ENCODE measurements at regions not wholly inside any gene's neighbourhood (a gene's known extent, or its start where the extent isn't known, plus 50 kb on each side); places are given as distances from the start of the nearest gene placed in this dataset.

DNA sequence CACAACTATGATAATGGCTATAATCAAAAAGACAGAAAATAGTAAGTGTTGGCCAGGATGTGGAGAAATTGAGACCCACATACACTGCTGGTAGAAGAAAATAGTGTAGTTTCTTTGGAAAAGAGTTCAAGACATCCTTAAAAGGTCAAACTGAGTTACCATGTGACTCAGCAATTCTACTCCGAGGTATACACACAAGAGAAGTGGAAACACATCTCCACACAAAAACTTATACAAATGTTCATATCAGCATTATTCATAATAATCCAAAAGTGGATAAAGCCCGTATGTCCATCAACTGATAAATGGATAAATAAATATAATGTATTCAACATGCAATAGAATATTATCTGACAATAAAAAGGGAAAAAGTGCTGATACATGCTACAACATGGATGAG, 532.2 kb downstream of the NR2F1-AS1 start:
- DNase-seq: no peak

DNA sequence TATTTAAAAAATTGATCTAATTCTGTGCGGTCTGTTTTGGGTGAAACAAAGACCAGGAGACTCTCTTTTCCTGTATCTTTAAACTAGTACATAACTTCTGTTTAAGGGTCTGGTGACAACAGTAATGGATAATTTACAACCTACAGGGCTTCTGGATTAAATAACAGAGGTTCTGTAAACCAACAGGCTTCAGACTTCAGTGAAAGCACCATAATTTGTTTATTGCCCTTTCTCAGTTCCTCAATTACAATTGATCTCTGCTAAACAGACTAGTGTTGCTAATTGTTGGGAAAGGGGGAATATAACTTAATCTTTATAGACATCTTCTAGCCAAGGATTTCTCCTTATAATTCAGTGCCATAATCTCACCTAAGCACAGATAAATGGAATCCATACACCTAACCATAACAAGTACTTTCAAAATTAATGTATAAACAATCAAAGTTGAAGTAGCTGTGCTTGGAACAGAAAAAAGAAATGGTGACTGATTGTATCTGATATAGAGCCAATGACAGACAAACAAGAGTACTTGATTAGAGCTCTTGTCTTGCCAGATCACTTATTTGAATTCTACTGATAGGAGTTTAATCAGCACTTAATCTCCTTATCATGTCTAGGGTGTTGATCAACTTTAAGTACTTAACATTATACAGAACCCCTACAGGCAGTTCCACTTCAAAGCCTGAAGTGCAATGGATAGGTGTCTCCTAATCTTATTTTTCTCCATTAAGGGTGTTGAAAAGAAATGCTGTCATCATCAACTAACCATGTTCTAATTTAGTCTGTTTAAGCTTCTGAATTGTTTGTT, 536.0 kb downstream of the NR2F1-AS1 start:
- DNase-seq: no peak

DNA sequence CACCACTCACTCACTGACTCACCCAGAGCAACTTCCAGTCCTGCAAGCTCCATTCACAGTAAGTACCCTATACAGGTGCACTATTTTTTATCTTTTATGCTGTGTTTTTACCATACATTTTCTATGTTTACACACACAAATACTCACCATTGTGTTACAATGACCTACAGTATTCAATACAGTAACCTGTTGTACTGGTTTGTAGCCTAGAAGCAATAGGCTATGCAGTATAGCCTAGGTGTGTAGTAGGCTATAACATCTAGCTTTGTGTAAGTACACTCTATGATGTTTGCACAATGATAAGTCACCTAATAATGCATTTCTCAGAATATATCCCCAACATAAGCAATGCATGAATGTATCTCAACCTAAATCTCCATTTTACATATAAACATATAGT, 541.1 kb downstream of the NR2F1-AS1 start:
- DNase-seq: no peak

DNA sequence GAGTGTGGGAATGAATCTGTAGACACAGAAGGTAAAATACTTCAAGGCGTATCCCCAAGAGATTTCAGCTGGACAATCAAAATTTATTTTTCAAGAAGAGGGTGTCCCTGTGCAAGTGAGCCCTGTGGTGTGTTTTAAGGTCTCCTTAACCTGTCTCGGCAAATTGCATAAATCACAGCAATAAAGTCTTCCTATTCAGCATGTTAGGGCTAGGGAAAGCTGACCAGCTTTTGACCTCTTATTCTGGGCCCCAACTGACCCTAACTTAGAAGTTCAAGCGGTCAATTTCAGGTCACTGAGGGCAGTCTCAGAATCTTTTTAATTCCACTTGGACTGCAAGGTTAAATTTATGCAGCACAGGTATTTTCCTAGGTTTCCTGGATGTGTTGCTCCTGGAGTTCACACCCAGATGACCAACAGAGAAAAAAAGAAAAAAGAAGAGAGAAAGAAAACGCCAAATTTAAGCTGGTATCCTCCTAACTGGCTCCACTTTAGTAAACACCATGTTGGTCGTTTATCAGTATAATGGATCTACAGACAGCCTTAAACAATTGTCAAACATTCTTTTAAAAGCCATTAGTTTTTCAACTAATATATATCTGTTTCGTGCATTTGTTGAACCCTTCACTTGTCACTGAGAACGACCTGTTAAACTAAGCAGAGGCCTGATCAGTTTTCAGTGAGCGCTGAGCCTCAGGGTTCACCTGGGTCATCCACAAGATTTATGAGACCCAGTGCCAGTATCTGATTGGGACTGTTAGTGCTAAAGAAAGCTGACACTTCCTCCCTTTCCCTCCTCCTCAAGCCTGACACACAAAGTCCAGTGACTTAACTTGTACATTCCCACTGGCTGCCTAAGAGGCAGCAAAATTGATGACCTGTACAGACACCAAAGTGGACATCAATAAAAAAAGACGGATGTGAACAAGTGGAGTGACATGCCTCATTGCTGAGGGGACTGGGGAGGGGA, 546.1 kb downstream of the NR2F1-AS1 start:
- DNase-seq: no peak

DNA sequence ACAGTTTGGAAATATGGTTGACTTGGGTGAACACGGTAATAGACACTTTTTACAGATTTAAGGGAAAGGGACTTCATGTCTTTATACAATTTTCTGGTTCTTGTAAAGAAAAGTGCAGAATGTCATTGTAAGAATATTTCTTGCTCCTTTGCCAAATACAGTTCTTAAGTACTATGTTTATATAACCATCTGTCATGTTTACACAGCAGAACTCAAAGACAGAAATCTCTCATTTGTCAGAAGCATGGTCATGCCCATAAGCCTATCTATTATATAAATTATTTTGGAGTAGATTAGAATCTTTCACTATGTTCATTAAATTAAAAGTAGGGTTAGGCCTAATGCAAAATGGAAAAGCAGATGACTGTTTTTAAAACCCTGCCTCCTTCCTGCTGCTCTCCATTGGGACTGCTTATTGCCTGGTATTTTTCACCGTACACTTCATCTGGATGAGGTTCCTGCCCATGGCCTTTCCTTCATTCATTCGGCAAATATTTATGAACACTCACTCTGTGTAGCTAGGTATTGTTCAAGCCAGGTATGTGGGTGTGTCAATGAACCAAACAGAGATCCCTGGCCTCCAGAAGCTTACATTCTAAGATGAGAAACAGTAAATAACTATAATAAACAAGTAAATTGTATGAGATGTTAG, 558.1 kb downstream of the NR2F1-AS1 start:
- DNase-seq: no peak

DNA sequence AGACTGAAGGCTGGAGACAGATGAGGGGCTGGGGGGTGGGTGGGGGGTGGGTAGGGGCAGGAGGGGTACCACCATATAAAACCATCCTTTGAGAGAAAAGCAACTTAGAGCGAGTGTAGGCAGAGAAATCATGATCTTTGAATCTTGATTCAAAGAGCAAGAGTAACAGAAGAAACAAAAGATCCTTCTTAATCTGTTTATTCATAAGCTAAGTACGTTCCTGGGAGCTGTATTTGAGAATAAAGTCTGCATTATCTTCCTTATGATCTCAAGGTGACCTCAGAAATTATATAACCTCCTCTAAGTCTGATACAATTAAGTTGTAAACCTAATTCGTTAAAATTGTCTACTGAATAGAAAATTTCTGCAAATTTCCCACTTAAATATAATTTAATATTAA, 558.8 kb downstream of the NR2F1-AS1 start:
- DNase-seq: no peak

DNA sequence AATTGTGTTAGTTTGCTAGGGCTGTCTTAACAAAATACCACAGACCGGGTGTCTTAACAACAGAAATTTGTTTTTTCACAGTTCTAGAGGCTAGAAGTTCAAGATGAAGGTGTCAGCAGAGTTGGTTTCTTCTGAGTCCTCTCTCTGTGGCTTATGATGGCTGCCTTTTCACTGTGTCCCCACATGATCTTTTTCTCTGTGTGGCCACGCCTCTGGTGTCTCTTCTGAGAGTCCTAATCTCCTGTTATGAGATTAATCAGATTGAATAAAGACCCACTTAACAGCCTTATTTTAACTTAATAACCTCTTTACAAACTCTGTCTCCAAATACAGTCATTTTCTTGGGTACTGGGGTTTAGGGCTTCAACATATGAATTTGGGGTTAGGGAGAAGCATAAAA, 561.1 kb downstream of the NR2F1-AS1 start:
- DNase-seq: no peak

DNA sequence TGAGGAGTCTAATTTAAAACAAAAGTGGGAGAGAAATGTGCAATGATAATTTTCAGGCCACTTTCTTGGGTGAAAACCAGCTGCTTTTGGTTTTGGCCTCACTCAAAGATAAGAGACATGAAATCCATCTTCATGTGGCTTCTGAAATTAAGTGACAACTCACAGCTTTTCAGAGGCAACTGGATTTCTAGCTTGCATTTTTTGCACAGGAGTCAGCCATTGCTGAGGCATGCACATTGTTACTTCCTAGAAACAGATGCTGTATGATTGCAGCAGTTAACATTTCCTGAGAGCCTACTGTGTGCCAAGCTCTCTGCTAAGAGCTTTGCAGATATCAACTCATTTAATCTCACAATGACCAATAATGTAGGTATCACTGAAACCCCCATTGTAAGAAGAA, 562.6 kb downstream of the NR2F1-AS1 start:
- DNase-seq: no peak

DNA sequence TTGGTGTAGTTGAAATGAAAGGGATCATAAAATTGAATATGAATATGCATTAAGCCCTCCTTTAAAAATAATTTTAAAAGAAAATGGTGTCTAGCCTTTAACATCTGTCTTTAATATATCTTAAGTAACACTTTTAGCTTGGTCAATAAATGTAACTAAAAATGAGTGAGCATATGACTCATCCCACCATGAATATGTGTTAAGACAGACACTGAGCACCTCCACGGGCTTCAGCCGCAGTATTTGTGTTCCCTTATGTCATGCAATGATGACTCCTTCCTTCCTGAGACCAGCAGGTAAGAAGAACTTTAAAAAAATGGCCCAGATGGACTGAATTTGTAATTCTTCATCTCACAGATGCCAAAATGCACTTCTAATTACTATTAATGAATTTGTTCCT, 563.2 kb downstream of the NR2F1-AS1 start:
- DNase-seq: no peak

DNA sequence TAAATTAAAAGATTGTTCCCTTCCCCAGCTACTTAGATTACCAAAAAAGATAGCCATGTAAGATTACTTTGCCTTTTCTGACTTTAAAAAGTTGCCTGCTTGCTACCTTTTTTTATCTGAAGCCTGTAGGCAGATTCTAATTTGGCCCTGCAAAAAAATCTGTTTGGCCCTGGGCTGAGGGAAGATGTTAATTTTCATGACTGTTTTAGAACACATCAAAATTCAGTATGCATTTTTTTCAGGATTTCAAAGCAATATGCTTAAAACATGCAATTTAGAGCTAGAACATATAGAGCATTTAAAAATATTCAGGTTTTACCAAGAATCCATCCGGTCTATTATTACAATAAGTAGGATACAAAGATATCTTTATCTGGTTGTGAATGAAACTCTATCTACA, 563.6 kb downstream of the NR2F1-AS1 start:
- DNase-seq: no peak

DNA sequence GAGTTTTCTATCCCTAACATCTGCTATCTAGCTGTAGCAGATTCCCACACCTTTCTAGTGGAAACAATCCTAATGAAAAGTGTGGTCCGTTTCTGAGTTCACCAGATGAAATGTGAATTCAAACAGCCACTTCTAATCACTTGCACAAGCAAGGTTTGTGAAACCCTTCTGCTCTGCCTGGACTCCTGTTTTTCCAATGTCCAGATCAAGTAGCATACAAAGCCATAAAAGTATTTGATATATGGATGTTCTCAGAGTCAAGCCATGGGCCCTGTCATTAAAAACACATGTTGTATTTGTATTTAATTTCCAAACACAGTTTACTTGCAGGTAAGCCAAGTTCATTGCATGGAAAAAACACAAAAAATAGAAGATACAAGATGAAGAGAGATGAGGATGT, 570.4 kb downstream of the NR2F1-AS1 start:
- no peak for DNase-seq

DNA sequence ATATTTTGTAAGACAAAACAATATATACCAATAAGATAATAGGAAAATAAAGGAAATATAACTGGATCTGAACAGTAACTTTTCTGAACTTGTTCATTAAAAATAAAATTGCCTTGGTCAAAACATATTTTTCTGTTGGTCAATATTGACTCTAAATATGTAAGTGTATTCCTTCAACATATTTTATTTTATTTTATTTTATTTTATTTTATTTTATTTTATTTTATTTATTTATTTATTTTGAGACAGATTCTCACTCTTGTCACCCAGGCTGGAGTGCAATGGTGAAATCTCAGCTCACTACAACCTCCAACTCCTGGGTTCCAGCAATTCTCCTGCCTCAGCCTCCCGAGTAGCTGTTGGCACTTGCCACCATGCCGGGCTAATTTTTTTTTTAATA, 571.0 kb downstream of the NR2F1-AS1 start:
- DNase-seq: no peak

DNA sequence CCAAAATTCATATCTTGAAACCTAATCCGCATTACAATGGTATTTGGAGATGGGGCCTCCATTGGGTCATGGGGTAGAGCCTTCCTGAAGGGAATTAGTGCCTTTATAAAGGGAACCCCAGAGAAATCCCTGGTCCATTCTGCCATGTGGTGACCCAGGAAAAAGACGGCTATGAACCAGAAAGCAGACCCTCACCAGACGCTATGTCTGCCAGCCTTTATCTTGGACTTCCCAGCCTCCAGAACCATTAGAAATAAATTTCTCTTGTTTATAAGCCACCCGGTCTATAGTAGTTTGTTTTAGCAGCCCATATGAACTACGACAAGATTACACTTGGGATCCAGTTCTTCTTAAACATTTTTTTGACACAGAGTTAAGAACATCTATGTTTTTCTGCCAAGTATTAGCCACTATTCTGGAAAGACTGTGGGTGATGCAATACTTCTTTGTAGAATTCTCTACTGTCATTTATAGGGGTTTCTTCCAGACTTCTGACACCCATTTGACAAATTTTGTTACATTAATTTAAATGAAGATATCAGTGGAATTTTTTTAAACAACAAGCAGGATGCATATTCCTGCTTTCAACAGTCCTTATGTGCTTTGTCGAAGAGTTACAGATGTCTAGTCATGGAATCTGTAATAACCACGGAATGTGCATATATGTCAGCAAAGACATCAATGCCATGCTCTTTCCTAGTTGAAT, 572.4 kb downstream of the NR2F1-AS1 start:
- DNase-seq: no peak

DNA sequence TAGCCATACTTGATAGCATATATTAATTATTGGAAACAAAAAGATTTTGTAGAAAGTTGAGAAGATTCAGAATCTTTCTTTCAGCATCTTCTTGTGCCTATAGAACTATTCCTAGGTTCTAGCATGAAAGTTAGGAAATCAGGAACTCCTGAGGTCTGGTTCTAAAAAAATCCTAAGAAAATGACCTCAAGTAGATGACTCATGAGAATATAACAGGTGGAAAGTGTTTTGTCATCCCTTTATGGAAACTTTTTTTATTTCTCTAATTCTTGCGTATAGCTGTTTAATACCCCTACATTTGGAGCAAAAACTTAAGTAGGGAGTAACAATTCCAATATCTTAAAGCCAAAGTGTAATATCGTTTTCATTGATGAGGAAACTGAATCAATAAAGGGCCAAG, 574.1 kb downstream of the NR2F1-AS1 start:
- no peak for DNase-seq

DNA sequence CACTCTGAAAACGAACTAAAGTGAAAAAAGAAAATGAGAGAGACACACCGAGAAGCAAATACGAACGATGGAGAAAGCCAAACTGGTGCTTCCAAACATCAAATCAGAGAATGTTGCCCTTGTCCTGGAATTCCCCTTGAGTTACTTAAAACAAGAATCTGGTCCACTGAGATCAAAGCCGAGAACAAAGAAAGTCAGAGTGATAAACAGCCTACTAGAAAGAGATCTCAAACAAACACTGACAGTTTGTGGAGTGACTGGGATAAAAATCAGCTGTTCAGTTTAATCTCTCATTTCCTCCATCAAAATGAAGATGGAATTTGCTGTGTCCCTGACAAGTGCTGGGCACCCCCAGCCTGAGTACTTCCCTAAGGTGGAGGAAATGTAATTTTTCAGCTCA, 582.6 kb downstream of the NR2F1-AS1 start:
- no peak for DNase-seq

DNA sequence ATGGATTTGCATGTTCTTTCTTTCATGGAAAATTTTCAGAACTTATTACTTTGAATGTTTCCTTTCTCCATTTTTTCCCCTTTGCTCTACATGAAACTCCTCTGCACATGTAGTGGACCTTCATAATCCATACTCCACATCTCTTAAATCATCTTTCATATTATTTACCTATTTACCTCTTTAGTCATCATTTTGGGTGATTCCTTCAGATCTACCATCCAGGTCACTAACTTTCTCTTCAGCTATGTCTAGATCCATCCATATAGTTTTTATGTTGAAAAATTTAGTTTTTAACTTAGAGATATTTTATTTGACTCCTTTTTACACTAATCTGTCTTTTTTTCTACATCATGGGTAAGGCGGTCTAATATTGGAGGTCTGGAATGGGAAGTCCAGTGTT, 586.6 kb downstream of the NR2F1-AS1 start:
- DNase-seq: no peak

DNA sequence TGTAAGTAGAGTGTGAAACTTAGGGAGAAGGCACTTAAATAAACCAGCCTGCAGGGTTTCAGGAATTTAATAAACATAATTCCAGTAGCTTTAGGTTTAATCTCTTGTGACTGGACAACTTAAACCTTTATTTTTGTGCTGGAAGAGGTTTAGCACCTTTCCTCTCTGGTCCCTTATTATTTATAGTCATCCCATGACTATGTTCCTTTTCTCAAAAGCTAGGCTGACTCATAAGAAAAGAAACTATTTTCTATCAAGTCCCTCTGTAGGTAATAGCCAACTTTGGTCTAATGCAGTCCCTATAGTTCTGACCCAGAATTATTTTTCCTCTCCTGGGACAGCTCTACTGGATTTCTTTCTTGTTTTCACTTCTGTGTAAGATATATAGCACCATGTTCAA, 588.9 kb downstream of the NR2F1-AS1 start:
- no peak for DNase-seq

DNA sequence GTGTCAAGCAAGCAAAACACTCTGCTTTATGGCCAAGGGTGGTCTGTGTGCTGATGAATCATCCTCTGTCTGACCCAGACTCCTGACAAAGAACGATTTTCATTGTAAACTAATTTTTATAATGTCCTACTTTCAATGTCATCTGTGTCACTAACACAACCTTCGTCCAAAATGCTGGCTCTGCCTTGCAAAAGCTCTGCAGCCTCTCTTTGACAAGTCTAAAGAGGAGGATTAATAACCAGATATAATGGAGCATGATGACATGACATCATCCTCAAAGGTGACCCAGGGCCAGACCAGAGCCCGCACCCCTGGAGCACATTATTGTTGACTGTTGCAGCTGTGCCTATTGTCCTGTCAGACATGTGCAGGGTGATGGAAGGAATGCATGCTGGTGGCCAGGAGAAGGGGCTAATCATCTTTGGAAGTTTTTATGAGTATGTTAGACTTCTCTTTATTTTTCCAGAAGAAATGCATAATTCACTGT, 589.4 kb downstream of the NR2F1-AS1 start:
- no peak for DNase-seq

DNA sequence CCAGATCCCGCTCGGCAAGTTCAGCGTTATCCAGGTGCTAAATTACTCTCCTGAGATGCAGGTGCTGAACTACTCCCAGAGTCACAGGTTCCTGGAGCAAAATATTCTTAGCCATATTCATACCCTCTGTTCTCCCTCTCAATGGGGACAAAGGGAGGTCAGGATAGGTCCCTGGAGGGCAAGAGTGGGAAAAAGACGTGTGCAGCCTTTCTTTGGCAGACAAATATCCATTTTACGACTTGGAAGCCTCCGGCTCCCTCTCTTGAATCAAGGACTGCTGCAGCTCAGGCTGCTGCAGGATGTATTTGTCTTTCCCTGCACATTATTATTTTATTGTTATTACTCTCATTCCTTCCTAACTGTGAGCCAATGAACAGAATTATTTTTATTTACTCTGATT, 590.2 kb downstream of the NR2F1-AS1 start:
- no peak for DNase-seq

DNA sequence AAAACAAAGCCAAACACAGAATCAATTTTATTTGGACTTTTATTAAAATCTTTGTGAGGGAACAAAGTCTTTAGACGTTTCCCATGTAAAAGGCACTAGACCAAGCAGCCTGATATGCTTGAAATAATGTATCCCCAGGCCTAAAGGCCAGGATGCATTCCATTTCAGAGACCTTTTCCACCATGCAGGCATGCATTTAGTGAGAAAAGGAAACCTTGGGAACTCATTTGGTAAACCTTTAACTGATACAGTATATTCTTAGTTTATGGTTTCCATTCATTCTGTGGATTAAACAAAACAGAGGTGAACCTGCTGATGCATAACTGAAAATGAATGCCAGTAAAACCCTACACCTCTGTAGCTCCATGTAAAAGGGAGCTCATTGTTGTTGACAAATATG, 600.0 kb downstream of the NR2F1-AS1 start:
- DNase-seq: no peak

DNA sequence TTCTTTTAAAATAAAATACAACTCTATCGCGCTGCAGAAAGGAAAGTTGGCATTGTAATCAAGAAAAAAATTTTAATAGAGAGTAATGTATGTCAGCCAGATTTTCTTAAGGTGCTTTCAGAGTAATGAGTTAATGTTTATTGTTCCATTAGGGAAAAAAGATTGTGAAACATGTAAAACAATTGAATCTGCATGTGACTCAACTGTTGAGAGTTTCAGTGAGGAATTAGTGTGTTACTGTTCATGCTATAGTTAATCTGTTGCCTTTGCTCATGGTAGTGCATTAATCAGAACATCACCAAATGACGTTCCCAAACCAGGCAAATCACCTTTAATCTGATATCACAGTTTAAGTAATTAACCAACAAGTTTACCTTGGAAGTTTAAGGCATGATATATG, 600.5 kb downstream of the NR2F1-AS1 start:
- no peak for DNase-seq

DNA sequence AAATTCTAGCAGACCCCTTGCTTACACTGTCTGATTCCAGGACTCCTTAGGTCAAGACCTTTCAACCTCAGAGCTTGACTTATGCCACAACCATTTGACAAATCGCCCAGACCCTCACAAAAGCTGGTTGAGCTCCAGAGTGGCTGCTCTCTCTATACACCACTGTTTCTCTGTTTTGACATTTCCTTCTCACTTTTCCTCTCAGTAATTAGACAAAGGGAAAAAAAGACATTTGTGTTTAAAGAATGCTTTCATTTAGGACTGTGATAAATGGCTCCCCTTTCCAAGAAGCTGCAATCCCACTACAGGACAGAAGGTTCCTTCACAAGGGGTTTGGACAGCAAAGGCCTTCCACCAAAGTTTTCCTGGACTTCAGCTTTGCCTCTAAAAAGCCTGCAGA, 601.3 kb downstream of the NR2F1-AS1 start:
- DNase-seq: no peak

Measured in activated effector memory CD4-positive, alpha-beta T cell treated with anti-CD3 and anti-CD28 coated beads, Interleukin-2, amount 50 U/mL, for 16 hours (primary cell).